Keratinocyte (primary cell): ENCODE measurements at regions not wholly inside any gene's neighbourhood (a gene's known extent, or its start where the extent isn't known, plus 50 kb on each side); places are given as distances from the start of the nearest gene placed in this dataset.

Experiments
- CTCF ChIP-seq, 3 experiments: IDR thresholded peaks in 1 of 3; conservative IDR thresholded peaks in 1 of 3; optimal IDR thresholded peaks in 1 of 3; 2 replicates in 2 of 3; 3 replicates in 1 of 3; pipeline versions ENCODE3 to v1.5.1; 2011; ENCODE audit warnings: low read length in 3 of 3, mild to moderate bottlenecking in 3 of 3, moderate library complexity in 2 of 3, control low read depth in 1 of 3, inconsistent platforms in 1 of 3; ENCODE audit not compliant: insufficient read depth in 2 of 3; ENCODE audit errors: extremely low read depth in 1 of 3
- EZH2 ChIP-seq: IDR thresholded peaks from one replicate; pipeline ENCODE4 v1.6.1; 2012; ENCODE audit warnings: inconsistent platforms, mild to moderate bottlenecking, low read length, moderate library complexity

GRCh38 chr20:24212494-24212893, 223.9 kb upstream of the GGTLC1 start:
- TF ChIP-seq CTCF (optimal IDR thresholded peaks at IDR 0.05 in 1 of 3, IDR thresholded peaks at IDR 0.05 in 1 of 3, conservative IDR thresholded peaks at IDR 0.05 in 1 of 3; ENCODE audit: extremely low read depth in 1 of 3, insufficient read depth in 2 of 3, low read length in 3 of 3) (no peak), EZH2 (peak; percentile 76)
